Forelimb muscle (tissue), 1 donor: ENCODE measurements at regions not wholly inside any gene's neighbourhood (a gene's known extent, or its start where the extent isn't known, plus 50 kb on each side); places are given as distances from the start of the nearest gene placed in this dataset.

ENCODE experiments used
- DNase-seq: peaks from one replicate; pipeline ENCODE4 v3.0.0-alpha.2; 2013; ENCODE audit warnings: low read depth

DNA sequence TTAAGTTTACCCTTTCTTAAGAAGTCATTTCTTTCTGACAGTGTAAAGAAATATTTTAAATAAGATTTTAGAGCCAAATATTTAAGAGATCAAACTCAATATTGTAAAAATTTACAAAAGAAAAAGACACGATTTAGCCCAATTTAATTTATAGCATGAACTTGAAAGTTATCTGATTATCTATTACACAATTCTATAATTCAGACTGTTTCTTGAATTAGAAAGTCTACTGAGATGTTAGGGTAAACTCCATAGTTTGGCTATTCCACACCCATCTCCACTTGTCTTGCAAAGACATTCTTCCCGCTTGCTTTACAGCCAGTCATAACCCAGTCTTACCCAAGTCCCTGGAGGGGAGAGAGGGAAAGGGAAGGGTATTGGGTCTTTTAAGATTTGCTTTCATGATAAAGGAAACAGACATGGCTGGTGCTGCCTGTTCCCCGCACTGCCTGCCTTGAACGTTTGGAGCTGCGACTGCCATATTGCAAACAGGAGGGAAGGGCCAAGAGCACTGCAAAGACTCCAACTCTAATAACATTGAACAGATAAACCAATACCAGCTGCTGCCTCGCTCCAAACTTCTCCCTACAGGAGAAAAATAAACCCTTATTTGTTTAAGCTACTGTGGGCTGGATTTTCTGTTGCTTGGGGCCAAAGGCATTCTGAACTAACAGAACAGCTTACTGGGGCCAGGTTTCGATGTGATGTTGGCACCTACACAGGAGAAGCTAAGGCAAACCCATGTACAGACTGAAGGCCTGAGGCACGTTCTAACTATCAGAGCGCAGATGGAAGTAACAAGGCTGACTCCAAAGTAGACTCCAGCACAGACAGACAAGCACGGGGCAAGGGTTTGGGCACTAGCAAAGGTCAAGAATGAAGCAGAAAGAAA lies 552.3 kb upstream of the JARID2 start:
- DNase-seq: no peak

DNA sequence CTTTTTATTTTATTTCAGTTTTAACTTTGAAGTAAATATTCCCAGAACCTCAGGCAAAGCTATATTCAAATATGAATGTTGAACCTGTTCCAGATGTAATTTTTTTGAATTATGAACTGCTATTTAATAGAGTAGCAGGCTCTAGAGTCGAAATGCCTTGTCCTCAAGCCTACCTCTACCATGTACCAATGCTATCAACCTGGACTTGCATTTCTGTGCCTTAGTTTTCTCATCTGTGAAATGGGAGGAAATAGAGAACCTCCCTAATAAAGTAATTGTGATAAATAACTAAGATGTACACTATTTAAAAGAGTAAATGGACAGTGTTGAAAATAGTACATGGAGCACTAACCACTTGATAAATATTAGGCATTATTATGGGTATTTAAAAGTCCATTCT lies 551.6 kb upstream of the JARID2 start:
- no peak for DNase-seq

DNA sequence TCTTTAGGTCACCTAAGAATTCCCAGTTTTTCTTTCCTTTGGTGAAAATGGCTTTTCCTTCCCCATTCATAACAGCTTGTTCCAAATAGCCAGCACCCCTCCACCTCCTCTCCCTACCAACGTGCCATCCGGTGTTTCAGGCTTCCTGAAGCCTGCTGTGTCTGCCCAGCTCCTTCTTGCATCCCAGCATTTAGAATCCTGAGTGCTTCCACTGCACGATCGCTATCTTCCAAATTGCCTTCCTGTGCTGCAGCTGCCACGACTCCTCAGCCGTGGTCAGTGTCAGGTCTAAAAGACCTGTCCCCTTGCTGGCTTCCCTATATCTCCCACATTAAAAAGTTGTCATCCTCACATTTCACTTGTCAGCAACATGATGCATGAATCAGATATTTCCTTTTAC lies 550.3 kb upstream of the JARID2 start:
- no peak for DNase-seq

DNA sequence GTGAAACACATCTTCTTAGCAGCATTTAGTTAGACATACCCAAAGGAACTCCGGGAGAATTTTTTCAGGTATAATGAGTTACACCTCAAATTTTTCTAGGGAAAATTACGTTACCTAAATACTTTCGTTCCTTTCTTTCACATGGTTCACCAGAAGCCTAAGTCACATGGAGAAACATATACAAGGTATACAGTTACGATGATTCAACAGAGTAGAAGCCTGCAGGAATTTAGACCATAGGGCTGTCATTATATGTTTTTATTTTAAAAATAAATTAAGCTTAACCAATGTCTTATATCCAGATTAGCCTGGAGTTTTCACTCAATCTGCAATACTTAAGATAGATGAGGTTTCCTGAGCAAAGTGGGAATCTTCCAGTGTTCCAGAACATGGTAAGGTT lies 549.5 kb upstream of the JARID2 start:
- DNase-seq: no peak

DNA sequence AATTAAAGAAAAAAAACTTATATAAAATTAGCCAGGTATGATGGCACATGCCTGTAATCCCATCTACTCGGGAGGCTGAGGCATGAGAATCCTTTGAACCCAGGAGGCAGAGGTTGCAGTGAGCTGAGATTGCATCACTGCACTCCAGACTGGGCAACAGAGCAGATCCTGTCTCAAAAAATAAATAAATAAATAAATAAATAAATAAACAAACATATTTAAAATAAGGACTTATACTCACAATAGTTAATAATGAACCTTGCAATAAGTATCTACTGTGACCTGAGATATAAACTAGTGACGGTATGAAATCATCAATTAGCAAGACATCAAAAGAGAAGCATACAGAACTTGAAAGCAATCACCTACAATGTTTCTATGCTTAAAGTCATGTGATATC lies 548.4 kb upstream of the JARID2 start:
- DNase-seq: no peak

DNA sequence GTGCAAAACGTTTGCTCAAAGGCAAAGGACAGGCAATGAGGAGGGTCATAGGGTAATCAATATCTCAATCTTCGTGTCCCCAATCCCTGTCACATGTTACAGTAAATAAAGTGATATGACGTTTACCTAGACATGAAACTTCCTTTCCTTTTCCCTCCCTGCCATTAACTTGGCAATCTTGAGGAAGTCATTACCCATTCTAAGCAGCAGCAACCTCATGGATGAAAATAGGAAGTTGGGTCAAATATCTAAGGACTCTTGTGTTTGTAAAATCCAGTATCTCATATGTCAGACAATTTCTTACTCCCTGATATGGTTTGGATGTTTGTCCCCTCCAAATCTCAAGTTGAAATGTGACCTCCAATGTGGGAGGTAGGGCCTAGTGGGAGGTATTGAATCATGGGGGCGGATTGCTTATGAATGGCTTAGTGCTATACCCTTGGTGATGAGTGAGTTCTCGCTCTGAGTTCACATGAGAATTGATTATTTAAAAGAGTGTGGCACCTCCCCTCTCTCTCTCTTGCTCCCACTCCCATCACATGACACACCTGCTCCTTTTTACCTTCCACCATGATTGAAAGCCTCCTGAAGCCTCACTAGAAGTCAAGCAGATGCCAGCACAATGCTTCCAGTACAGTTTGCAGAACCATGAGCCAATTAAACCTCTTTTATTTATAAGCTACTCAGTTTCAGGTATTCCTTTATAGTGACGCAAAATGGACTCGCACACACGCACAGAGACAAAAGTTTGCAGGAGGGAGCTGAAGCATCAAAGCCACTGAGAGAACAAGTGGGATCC lies 545.9 kb upstream of the JARID2 start:
- no peak for DNase-seq

DNA sequence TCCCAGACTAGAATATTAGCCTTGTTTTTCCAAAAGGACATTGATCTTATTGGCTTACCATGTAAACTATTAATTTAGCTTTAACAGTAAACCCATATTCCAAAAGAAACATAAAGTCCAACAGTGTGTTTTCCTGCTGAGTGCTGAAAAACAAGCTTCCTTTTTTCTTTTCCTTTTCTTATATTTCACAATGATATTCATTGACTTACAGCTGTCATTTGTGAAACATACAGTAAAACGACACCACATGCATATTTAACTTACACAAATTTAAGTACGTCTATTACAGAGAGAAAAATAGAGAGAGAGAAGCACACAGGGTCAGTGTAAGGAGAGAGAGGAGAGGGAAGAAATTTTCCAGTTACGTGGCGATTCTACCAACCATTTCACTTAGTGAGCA lies 543.9 kb upstream of the JARID2 start:
- no peak for DNase-seq

DNA sequence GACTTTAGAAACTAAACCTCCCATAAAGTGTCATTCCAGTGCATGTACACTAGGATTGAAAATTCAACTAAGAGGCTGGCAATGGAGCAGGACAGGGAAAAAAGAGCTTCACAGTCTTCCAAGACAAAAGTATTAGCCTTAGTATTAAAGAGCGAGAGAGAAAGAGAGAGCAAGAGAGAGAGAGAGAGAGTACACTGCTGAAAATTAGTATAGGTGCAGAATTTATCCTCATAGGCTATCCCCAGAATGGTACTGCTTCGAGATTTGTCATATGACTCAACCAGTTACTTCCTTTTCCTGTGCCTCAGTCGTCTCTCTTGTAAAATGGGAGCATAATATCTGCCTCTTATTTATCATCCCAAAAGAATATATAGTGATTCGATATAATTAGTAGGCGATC lies 543.2 kb upstream of the JARID2 start:
- DNase-seq: no peak

DNA sequence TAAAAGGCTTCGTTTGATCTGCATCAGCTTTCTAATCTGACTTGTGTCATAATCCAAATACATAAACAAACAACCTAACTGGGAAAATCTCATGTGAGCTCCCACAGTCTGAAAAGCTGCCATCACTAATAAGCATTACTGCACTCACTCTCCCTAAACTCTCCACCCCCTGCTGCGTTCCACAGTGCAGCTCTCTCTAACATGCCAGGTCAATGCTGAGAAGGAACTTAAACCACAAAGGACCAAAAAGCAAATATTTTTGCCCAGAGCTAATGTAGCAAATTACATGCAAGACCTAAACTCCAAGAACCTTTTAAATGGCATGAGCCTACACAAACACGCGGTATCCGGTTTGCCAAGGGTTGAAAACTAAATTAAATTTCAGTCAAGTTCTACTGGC lies 542.3 kb upstream of the JARID2 start:
- no peak for DNase-seq

DNA sequence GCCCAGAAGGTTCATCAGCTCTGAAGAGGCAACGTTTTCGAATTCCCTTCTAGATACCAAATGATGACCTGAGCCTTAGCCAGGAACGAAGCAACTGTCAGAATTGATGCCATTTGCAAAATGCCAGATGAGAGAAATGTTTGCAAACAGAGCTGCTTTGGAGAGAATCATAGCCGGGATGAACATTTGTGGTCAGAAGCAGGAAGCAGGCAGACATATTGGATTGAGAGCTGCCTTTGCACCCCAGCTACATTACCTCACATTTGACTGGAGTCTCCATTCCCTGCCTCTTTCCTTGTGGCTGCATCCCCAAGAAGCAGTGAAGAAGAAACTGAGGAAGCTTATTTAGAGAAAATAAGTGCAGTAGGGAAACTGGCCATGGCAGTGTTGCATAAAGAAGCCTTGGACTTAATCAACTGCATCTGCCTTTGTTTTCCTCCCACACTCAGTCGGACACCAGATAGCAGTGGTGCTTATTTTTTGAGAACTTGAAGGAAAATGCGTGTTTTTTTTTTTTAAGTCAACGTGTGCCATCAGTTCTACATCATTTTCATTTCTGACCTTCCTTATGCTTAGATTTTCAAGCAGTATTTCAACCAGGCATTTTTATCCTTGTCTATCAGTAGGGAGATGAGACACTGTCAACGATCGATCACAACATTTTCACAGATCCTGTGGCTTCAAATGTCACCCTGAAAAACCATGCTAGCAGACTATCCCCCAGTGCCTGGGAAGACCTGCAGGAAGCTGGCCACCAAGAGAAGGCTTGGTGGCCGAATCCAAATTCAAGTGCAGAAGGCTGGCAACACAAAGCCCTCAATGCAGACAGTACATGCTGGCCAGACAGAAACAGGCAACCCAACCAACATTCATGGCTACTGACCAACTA lies 541.2 kb upstream of the JARID2 start:
- no peak for DNase-seq

DNA sequence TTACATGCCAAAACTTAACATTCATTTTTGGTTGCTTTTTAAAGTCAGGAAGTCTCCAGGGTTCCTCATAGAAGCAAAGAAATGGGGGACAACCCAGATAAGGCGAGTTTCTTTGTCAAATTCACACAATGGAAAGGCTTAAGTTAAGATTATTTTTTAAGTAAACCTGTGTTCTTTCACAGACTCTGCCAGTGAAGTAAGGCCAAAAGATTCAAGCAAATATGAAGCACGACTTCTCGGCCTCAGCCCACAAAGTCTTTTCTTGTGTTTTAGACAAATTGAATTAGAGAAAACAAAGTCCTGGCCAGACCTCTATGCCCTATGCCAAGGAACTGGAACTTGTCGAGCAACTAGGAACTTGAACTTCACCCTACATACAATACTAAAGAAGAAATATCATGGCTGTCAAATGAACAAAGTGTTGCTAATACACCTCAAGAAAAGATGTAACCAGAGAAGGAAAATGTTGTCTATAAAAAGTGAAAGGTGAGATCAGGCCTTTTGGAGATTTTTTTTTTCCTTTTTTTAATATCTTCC lies 540.0 kb upstream of the JARID2 start:
- no peak for DNase-seq

DNA sequence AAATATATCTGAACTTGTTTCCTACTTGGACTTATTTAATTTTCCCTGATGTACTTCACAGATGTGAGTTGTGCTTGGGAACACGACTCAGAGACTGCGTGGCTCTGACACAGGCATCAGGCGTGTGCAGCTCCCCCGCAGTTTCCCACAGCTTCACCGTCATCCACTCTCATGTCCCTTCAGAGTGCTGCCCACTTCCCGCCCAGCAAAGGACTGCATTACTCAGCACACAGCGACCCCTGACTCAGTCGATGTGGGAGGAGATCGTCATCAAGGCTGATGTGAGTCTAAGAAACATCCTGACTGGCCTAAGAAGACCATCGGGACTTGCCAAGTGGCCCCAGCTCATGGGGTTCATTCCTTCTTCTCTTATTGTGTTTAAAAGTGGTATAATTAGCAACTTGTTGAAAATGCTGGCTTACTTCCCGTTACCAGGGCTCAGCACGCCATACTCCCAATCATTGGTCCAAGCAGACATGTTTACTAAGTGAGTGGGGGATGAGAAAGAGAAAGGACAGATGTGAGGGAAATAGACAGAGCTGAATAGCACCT lies 539.4 kb upstream of the JARID2 start:
- DNase-seq: no peak

DNA sequence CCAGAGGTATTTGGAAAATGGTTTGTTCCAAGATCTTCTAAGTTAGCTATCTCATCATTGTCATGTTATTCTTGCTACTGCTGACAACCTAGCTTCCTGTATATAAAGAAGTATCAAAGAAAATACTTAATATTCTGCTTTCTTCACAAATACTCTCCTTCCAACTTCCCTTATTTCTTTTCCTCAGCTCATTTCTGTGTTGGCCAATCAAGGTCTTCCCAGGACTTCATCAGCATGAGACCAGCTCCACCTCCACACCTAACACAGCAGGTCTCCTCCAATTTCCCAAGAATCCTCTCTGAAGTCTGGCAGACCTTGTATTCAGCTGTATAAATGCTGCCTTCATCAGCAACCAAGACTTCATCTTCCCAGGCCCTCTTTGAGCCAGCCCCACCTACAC lies 538.6 kb upstream of the JARID2 start:
- DNase-seq: no peak

DNA sequence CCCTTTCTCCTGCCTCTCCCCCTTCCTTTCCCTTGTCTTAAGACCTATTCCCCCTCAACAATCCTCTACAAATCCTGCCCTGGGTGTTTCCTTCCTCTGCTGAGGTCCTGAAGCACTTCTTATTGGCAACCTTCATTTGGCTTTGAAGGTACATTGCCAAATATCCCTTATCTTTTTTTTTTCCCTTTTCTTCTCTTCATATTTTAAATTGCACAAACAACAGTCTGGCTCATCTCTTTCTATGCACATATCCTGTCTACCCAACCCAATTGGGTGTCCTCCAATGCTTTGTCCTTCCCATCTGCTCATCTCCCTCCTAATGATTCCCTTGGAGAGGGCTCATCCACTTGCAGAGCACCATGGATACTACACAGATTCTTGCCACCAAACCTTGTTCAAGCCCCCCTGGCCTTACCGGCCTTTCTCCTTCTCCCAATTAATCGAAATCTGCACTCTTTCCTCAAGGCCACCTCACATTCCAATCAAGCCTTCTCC lies 537.9 kb upstream of the JARID2 start:
- no peak for DNase-seq

DNA sequence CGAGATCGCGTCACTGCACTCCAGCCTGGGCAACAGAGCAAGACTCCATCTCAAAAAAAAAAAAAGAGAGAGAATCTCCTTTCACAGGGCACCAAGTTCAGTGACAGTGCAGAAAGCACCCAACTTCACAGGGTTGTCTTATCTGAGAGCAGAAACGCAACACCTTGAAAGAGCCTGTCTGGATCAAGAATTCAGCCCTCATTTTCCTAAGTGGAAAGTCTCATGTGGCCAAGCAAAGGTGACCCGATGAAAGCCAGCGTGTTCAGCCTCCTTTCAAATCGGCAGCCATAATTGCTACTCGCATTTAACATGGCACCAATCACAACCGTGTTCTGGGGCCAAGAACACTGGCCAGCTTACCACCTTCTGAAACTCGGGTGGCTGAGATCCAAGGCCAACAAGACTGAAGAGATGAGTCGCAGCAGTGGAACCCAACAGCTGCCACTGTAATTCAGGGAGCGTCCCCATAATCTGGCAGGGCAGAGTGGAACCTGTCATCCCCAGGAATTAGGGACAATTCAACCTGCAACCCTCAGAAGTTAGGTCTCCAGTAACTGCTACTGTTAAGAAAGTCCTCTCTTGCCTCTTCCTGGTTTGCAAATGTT lies 536.7 kb upstream of the JARID2 start:
- DNase-seq: no peak

DNA sequence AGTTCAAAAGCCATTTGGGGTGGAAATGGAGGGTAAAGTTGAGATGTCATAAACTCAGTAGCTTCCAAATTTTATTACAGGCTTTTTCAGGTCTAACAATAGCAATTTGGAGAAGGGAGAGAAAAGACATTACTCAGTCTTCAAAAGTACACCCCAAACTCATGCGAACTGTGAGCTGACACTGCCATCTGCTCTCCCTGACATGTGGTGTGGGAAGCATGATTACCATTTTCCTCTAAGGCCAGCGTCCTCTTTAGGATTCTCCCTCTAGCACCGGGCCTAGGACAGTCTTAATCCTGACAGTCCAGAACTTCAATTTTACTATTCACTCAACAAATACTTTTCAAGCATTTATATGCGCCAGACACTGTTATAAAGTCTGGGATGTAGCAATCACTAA lies 536.0 kb upstream of the JARID2 start:
- DNase-seq: no peak

DNA sequence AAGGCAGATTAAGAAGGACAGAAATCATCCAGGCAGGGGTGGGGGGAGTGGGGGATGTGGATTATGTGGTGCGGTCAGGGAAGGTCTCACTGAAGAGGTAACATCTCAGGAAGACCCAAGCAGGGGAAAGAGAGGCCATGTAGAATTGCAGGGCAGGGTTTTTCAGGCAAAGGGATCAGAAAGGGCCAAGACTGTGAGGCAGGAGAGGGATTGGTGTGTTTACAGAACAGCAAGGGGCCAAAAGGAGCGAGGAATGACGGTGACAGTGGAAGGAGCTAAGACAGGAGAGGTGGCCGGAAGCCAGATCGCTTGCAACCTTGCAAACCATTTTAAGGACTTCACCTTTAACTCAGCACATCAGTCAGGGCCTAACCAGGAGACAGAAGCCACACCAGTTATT lies 535.4 kb upstream of the JARID2 start:
- DNase-seq: no peak

DNA sequence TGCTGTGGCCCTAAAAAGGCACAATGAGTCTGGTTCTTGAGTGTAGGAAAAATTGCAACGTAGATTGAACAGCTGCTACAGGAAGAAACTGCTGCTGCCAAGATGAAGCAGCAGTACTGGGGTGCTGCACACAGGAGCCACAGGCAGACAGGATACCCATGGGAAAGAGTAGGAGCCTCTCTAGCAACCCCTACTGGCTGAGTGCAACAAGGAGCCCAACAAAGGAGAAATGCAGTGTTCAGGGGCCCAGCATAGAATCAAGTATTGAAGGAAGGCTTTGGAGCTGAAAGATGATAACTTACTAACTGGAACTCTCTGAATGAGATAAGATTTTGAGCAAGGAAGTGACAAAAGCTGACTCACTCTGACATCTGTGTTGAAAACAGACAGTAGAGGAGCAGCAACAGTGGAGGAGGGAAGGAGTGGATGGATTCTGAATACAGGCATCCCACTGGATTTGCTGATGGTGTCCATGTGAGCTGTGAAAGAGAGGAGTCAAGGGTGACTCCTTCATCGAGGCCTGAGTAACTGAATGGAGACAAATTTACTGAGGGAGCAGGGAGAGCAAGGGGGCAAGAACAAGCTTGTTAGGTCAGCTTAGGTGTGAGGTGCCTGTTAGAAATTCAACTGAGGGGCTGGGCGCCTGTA lies 534.7 kb upstream of the JARID2 start:
- no peak for DNase-seq

DNA sequence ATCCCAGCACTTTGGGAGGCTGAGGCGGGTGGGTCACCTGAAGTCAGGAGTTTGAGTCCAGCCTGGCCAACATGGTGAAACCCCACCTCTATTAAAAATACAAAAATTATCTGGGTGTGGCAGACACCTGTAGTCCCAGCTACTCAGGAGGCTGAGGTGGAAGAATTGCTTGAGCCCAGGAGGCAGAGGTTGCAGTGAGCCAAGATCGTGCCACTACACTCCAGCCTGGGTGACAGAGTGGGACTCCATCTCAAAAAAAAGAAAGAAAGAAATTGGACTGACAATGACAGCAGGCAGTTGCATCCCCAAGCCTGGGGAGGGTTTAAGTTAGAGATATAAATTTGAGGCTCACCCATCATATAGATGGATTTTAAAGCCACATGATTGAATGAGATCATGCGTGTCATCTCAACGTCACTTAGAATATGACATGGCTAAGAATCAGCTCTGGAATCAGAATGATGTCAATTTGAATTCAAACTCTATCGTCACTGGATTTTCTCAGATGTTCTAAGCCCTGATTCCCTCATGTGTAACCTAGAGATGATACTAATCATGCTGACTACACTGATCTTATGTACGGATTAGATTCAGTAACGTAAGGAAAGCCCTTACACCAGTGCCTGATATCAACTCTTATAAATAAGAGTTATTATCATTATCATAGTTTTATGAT lies 534.0 kb upstream of the JARID2 start:
- DNase-seq: no peak
